ENCODE measurements at regions not wholly inside any gene's neighbourhood (a gene's known extent, or its start where the extent isn't known, plus 50 kb on each side); places are given as distances from the start of the nearest gene placed in this dataset.
"Not testable (repeated sequence)": the region's sequence is repeated elsewhere in the genome, so short reads cannot be mapped to it uniquely, and the experiment has no call there.

- ATAC-seq (no peak), DNase-seq (ENCODE audit: missing footprints) (no peak)
- intact Hi-C loops (cut with DNase I) = no loop called here
These were observed 864.2 kb downstream of the TRHDE start for GRCh38 chr12:73136386-73136785.

- intact Hi-C loops (cut with DNase I); ATAC-seq; DNase-seq (ENCODE audit: missing footprints): not testable (repeated sequence)
These were observed 867.5 kb downstream of the TRHDE start for GRCh38 chr12:73139642-73140041.

- DNase-seq (ENCODE audit: missing footprints) (no peak), ATAC-seq (no peak)
- intact Hi-C loops (cut with DNase I) = no loop called here
These were observed 886.2 kb downstream of the TRHDE start for GRCh38 chr12:73158341-73158740.

GRCh38 chr12:73159954-73160353 is 887.8 kb downstream of the TRHDE start:
- ATAC-seq = no peak
- intact Hi-C loops (cut with DNase I) = no loop called here
- no peak for DNase-seq (ENCODE audit: missing footprints)

GRCh38 chr12:73161970-73162369 is 889.8 kb downstream of the TRHDE start:
- ATAC-seq (no peak), DNase-seq (ENCODE audit: missing footprints) (no peak)
- intact Hi-C loops (cut with DNase I) = no loop called here

- DNase-seq (ENCODE audit: missing footprints) (no peak), ATAC-seq (no peak)
- intact Hi-C loops (cut with DNase I) = no loop called here
These were observed 908.6 kb downstream of the TRHDE start for GRCh38 chr12:73180734-73181133.

GRCh38 chr12:73181244-73181643 is 909.1 kb downstream of the TRHDE start:
- DNase-seq (ENCODE audit: missing footprints) (no peak), ATAC-seq (no peak)
- intact Hi-C loops (cut with DNase I) = no loop called here

- ATAC-seq (no peak), DNase-seq (ENCODE audit: missing footprints) (no peak)
- intact Hi-C loops (cut with DNase I) = no loop called here
These were observed 913.2 kb downstream of the TRHDE start for GRCh38 chr12:73185403-73185802.

- ATAC-seq (no peak), DNase-seq (ENCODE audit: missing footprints) (no peak)
- intact Hi-C loops (cut with DNase I) = no loop called here
These were observed 914.1 kb downstream of the TRHDE start for GRCh38 chr12:73186272-73186671.

GRCh38 chr12:73187765-73188164 is 915.6 kb downstream of the TRHDE start:
- no peak for ATAC-seq
- no peak for DNase-seq (ENCODE audit: missing footprints)
- intact Hi-C loops (cut with DNase I) = no loop called here

GRCh38 chr12:73210548-73211204 is 938.5 kb downstream of the TRHDE start:
- ATAC-seq (no peak), DNase-seq (ENCODE audit: missing footprints) (no peak)
- intact Hi-C loops (cut with DNase I) = no loop called here

GRCh38 chr12:73220951-73221350 is 948.8 kb downstream of the TRHDE start:
- ATAC-seq (no peak), DNase-seq (ENCODE audit: missing footprints) (no peak)
- intact Hi-C loops (cut with DNase I) = no loop called here

- no peak for ATAC-seq
- intact Hi-C loops (cut with DNase I) = no loop called here
- no peak for DNase-seq (ENCODE audit: missing footprints)
These were observed 949.2 kb downstream of the TRHDE start for GRCh38 chr12:73221398-73221797.

GRCh38 chr12:73221836-73222235 is 949.7 kb downstream of the TRHDE start:
- DNase-seq (ENCODE audit: missing footprints) = no peak
- no peak for ATAC-seq
- intact Hi-C loops (cut with DNase I) = no loop called here

GRCh38 chr12:73225371-73225937 is 953.3 kb downstream of the TRHDE start:
- DNase-seq (ENCODE audit: missing footprints) (no peak), ATAC-seq (no peak)
- intact Hi-C loops (cut with DNase I) = no loop called here

GRCh38 chr12:73225941-73226340 is 953.8 kb downstream of the TRHDE start:
- no peak for ATAC-seq
- no peak for DNase-seq (ENCODE audit: missing footprints)
- intact Hi-C loops (cut with DNase I) = no loop called here

- no peak for DNase-seq (ENCODE audit: missing footprints)
- ATAC-seq = no peak
- intact Hi-C loops (cut with DNase I) = no loop called here
These were observed 954.4 kb downstream of the TRHDE start for GRCh38 chr12:73226593-73226992.

- ATAC-seq; DNase-seq (ENCODE audit: missing footprints); intact Hi-C loops (cut with DNase I): not testable (repeated sequence)
These were observed 956.7 kb downstream of the TRHDE start for GRCh38 chr12:73228828-73229227.

- peak; percentile 49 for DNase-seq (ENCODE audit: missing footprints)
- no peak for ATAC-seq
These were observed 963.2 kb downstream of the TRHDE start for GRCh38 chr12:73235387-73235786.

GRCh38 chr12:73240110-73240509 is 967.9 kb downstream of the TRHDE start:
- ATAC-seq (no peak), DNase-seq (ENCODE audit: missing footprints) (no peak)
- intact Hi-C loops (cut with DNase I) = no loop called here

More at GRCh38 chr12:73235387-73235786, 963.2 kb downstream of the TRHDE start:
- intact Hi-C loops (cut with DNase I) = no loop called here

All from Right ventricle myocardium inferior (tissue), 1 donor.